GM18505 (cell line): ENCODE measurements at regions not wholly inside any gene's neighbourhood (a gene's known extent, or its start where the extent isn't known, plus 50 kb on each side); places are given as distances from the start of the nearest gene placed in this dataset.

Experiments
- ATAC-seq: cut with Tn5 transposase; IDR thresholded peaks from one replicate; pipeline ENCODE4 v1.9.1; 2021; ENCODE audit not compliant: unreplicated experiment
- POLR2A ChIP-seq: IDR thresholded peaks from 4 replicates; pipeline ENCODE4 v1.6.1; 2011; ENCODE audit warnings: borderline replicate concordance; ENCODE audit not compliant: insufficient read depth, insufficient read length; ENCODE audit errors: extremely low read depth

DNA sequence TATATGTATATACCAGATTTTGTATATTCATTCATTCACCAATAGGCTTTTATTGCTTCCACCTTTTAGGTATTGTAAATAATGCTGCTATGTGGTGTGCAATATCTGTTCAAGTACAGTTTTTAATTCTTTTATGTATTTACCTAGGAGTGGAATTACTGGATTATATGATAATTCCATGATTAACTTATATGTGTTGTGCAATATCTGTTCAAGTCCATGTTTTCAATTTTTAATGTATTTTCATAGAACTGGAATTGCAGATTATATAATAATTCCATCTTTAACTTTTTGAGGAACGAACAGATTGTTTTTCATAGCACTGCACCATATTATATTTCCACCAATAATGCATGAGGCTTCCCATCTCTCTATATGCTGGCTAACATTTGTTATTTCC, 50.6 kb upstream of the L3MBTL4 start:
- no peak for TF ChIP-seq POLR2A
- ATAC-seq: no peak

DNA sequence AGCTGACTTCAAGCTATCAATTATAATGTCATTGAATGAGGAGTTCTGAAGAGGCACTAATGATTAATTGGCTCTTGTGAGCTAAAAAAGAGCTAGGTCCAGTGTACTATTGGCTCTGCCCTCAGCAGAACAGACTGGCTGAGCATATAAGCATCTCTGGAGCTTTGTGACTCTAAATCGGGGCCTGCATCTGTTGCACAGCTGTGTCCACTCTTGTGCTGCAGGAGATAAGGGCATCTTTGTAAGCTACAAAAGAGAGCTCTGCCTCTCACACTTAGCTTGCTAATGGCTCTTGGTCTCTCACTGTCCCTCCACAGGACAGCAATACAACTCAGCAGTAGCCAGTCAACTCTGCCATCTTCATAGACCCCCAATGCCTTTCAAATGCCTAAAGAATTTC, 61.5 kb upstream of the L3MBTL4 start:
- no peak for ATAC-seq
- TF ChIP-seq POLR2A: no peak

DNA sequence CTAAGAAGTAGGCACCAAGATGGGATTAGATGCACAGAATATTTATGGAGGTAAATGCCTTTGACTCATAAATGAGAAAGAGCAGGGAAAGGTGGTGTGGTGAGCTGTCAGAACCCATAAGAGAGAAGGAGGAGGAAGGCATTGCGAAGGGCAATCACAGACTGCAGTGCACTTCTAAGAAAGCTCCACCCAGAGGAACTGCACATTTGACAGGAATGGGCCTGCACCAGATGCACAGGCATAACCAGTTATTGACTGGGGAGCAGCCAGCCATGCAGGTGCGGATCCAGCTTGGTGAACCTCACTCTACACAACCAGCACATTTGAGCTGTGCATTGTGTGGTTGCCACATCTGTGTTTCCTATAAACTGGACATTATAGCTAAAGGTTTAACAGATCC, 62.2 kb upstream of the L3MBTL4 start:
- TF ChIP-seq POLR2A: no peak
- ATAC-seq: no peak

DNA sequence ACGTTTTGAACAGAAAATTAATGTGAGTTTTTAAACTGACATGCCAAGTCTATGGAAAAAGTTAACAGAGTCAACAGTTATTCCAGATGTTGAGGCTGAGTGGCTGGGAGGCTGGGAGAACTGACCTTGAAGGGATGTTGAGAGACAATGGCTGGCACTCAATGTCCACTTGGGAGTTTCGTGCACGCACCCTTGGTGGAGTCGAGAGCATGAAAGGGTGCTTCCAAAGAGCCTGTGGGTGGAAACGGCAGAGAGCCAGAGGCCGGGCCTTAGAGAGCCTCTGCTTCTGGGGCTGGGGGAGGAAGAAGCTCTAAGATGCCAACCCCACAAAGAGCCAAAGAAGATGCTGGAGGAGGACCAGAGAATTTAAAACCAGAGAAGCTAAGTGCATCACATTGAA, 63.4 kb upstream of the L3MBTL4 start:
- ATAC-seq: no peak
- TF ChIP-seq POLR2A: no peak

DNA sequence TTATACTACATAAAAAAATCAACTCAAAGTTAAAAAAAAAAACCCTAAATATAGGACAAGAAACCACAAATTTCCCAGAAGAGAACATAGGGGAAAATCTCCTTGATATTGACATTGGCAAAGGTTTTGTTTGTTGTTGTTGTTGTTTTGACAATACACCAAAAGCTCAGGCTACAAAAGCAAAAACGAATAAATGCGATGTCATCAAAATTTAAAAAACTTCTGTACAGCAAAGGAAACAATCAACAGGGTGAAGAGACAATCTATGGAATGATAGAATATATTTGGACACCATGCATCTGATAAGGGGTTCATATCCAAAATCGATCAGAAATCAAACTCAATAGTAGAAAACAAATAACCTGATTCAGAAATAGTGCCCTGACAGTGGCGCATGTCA, 65.0 kb upstream of the L3MBTL4 start:
- no peak for TF ChIP-seq POLR2A
- ATAC-seq: no peak

DNA sequence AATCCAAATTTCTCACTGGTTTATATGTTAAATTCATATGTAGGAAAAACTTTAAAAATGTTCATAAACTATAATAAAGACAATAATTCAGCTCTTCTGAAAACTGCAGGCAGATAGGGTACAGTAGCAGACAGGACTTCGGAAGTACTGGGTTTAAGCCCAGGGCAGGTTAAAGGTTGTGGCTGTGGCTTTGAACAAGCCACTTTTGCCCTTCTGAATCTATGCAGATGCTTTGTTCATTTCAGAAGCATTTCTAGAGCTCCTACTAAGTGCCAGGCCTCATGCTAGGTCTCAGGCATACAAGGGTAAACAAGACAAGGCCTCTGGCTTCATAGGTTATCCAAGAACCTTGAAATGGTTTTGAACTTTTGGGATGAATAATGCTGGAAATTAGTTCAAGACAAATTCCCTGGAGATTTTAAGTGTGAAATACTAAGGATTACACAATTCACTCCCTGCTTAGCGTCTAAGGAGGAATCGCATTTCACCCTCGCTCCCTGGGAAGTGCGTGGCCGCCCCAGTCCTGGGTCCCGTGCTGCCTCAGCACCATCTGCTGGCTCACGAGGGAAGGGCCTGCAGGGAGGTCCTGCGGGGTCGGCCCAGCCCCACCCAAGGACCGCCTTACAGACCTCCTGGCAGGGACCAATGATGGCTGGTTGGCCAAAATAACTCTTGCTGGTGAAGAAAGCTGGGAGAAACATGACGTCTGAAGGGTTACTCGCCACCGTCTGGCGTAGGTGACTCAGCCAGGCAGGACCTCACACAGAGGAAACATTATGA, 67.7 kb upstream of the L3MBTL4 start:
- no peak for TF ChIP-seq POLR2A
- peak; percentile 88 for ATAC-seq

DNA sequence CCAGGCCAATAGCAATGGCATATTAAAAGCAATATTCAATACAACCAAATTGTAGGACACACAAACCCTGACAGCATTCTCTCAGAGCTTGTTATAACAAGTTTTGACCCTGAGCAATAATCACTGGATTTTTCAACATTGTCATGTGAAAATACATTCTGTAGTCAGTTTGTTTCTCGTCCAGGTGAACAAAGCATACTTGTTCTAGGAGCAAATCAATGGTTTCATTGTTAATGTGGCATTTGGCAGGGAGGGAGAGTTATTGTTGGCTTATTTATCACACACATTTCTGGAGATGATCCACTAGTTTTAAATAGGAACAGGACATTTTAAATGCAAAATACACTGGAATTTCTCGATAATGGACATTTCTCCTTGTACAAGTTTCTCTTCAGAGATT, 69.9 kb upstream of the L3MBTL4 start:
- no peak for ATAC-seq
- no peak for TF ChIP-seq POLR2A

DNA sequence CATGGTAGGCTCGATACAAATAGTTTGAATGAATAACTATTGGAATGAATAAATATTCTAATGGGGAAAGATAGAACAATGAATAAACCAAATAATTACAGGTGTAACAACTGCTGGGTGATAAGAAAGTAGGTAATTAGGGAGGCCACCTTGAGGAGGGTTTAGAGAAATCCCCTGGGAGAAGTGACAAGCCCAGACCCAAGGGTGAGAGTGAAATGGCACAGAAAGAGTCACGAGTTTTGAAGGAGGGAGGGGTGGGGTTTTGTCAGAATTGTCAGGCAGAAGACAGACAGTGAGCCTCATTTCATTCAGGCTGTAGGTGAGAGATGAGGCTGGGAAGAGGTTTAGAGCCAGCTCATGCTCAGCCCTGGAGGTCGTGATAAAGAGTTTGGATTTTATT, 71.6 kb upstream of the L3MBTL4 start:
- TF ChIP-seq POLR2A: no peak
- ATAC-seq: no peak

DNA sequence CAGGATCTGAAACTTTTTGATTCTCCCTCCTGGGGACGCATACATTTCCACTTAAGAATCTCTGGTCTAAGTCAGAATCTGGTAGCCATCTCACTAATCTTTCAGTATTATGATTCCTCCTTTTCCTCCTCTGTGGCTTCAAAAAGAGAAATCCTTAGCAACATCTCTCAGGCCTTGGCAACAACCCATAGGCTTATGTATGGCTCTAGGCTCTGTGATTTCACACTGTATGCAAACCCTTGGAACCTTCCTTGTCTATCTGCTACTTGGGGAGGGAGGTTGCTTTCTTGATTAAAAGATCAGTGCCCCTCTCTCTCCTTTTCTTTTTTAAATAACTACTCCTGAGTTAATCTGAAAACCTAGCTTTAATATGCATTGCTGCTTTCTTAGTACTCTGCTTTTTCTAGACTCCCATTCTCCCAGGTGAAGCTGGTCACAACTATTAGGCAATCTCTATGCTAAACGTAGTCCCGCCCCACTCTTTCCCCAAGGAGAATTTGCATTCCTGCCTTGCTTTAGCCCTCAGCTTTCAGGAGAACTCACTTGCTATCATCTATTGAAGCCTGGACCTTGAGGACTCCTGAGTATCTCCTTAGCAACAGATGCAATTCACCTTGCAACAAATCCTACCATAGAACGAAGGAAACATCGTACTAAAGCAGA, 72.2 kb upstream of the L3MBTL4 start:
- ATAC-seq: no peak

DNA sequence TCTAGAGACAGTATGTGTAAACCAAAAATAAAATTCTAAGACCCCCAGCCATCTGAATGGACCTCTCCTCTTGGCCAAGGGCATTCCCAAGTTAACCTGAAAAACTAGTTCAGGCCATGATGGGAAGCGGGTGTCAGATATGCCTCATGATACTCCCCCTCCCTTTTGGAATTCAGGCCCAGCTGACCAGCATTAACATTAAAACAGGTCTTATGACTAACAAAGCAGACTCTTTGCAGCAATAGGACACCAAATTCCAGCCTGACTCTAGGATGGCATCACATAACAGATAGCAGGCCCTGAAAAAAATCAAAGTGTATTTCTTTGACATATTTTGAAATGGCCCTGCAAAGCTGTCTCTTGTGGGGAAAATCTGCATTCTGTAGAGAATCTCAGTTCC, 73.3 kb upstream of the L3MBTL4 start:
- ATAC-seq: no peak
- TF ChIP-seq POLR2A: no peak

More for the DNA sequence above, 72.2 kb upstream of the L3MBTL4 start:
- no peak for TF ChIP-seq POLR2A

DNA sequence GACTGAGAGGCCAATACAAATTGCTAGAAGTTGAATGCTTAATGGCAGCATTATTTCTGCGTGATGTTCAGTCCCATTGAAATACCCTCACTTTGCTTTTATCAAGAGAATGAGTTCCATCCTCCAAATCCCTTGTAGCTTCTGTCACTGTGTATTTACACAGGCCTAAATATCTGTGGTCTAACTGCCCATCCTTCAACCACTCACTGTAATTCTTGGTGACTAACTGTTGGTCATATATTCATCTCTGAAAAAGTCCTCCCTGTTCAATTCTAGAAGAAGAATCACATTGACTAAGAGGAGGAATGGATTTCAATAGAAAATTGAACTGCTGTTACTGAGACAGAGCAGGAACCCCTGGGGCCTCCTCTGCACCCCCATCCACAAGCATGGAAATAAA, 74.2 kb upstream of the L3MBTL4 start:
- ATAC-seq: no peak
- TF ChIP-seq POLR2A: no peak

DNA sequence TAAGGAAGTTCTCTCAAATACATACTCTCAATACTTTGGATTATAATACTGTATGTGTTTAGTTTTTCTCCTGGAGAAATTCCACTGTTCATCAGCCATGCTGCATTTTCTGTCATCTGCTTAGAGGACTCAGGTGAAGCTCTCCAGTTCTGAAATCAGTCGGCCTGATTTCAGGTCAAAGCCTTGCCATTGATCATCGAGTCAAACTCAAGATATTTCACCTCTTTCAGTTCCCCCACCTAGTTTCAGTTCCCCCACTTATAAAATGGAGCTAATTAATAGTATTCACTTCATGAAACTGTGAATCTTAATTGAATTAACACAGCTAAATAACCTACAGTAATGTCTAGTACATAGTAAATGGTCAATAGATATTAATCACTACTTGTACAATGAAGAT, 75.3 kb upstream of the L3MBTL4 start:
- no peak for ATAC-seq
- TF ChIP-seq POLR2A: no peak

DNA sequence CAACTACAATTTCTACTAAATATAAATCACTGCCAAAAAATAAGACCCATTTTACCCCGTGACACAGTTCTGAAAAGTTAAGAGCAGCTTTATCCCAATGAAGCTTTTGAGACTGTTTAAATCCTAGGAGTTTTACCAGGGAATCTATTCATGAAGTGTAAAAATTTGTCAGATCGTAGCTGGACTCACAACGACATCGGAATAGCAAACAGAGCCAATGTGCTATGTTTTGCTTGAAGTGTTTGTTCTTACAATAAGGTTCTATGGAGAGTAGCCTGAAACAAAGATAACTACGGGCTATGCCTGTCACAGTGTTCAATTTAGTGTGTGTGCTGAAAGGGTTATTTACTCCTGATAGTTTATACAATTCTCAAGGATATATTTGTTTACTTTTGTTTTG, 78.5 kb upstream of the L3MBTL4 start:
- ATAC-seq: no peak

DNA sequence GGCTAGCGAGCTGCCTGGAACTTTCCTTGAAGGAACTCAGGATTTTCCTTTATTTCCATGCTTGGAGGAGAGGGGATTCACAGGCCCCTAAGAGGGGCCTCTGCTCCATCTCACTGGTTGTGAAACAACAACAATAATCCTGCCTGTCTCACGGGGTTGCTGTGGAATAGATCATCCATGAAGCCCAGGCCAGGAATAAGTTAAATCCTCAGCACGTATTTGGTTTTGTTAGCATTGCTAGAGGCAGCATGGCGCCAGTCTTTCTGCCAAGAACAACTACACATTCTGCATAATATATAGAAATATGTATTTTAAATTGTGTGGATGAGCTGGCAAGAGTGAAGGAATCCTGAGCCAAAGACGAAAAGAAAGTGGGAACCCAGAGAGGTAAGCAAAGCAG, 80.8 kb upstream of the L3MBTL4 start:
- TF ChIP-seq POLR2A: no peak
- ATAC-seq: no peak

More for the DNA sequence above, 78.5 kb upstream of the L3MBTL4 start:
- TF ChIP-seq POLR2A: no peak
